HCT116 (cell line): ENCODE measurements at regions not wholly inside any gene's neighbourhood (a gene's known extent, or its start where the extent isn't known, plus 50 kb on each side); places are given as distances from the start of the nearest gene placed in this dataset.

Experiments
- ATAC-seq: fragments of 200-7000 bp; cut with Tn5 transposase; 2 replicates; pipeline ENCODE4 v1.9.1; 2020; ENCODE audit warnings: mild to moderate bottlenecking, moderate library complexity
- BruUV-seq: library from RNA; stranded (reverse); fragments of 400-500 nt; replicated peaks from 2 replicates; lab custom pipeline; 2021; lab: Mats Ljungman, UMichigan
- CTCF ChIA-PET: fragments of 300-600 bp; sonication (Branson Sonifier 250); formaldehyde crosslinking; loops from one replicate; lab custom pipeline; 2021; ENCODE audit warnings: antibody characterized with exemption; lab: Charles Lee
- POLR2A ChIA-PET: fragments of 300-600, 350-600 bp; sonication (Branson Sonifier 250); formaldehyde crosslinking; loops from one replicate; lab custom pipeline; 2021; ENCODE audit warnings: antibody characterized with exemption; lab: Charles Lee
- RAD21 ChIA-PET, 2 experiments: fragments of 300-600 bp; sonication (Branson Sonifier 250); formaldehyde crosslinking; loops; one replicate each; lab custom pipeline; 2023; ENCODE audit warnings: low total read pairs in 2 of 2; ENCODE audit not compliant: uncharacterized antibody in 2 of 2, unreplicated experiment in 2 of 2, low non-redundant PET in 1 of 2; lab: Charles Lee
- DNase-seq: peaks from one replicate; pipeline ENCODE4 v3.0.0-alpha.2; 2010; ENCODE audit warnings: low read depth, low spot score
- H2AFZ ChIP-seq: fragments of 200-600 bp; shearing (Covaris generic), sonication (generic); 2 replicates; pipeline ENCODE4 v1.6.1; 2017; ENCODE audit warnings: low read depth, mixed run types, mixed read lengths, antibody characterized with exemption, low read length; ENCODE audit not compliant: poor library complexity, severe bottlenecking
- H3K27ac ChIP-seq: 2 replicates; pipeline ENCODE4 v1.5.1; 2012; ENCODE audit warnings: low read depth, low read length
- H3K27me3 ChIP-seq: fragments of 200-600 bp; sonication (generic); 2 replicates; pipeline ENCODE4 v1.6.1; 2016; ENCODE audit warnings: mixed run types, low read length, mixed read lengths; ENCODE audit not compliant: insufficient read depth
- H3K36me3 ChIP-seq, 2 experiments: fragments of 200-500 bp in 1 of 2; fragments of 200-600 bp in 1 of 2; sonication (Bioruptor generic) in 1 of 2; sonication (generic) in 1 of 2; 2 replicates each; pipeline versions ENCODE4 v1.5.1 to v1.6.1; 2014 to 2016; ENCODE audit warnings: low read length in 2 of 2, inconsistent platforms in 1 of 2, mixed read lengths in 1 of 2, mixed run types in 1 of 2; ENCODE audit not compliant: insufficient read depth in 2 of 2, control insufficient read depth in 1 of 2
- H3K4me1 ChIP-seq, 2 experiments: fragments of 200-600 bp in 1 of 2; sonication (generic) in 1 of 2; 2 replicates each; pipeline versions ENCODE4 v1.5.1 to v1.6.1; 2012 to 2017; ENCODE audit warnings: low read length in 2 of 2, inconsistent platforms in 1 of 2, mild to moderate bottlenecking in 1 of 2, mixed read lengths in 1 of 2, mixed run types in 1 of 2, moderate library complexity in 1 of 2; ENCODE audit not compliant: insufficient read depth in 2 of 2, control insufficient read depth in 1 of 2
- H3K4me2 ChIP-seq: fragments of 200-600 bp; sonication (generic); 2 replicates; pipeline ENCODE4 v1.6.1; 2017; ENCODE audit warnings: mixed run types, low read length, mixed read lengths
- H3K4me3 ChIP-seq, 2 experiments: fragments of 200-600 bp in 1 of 2; sonication (generic) in 1 of 2; replicated peaks in 1 of 2; 2 replicates each; pipeline ENCODE4 v1.5.1; 2011 to 2016; ENCODE audit warnings: low read length in 2 of 2, control low read depth in 1 of 2, low read depth in 1 of 2, mild to moderate bottlenecking in 1 of 2, mixed read lengths in 1 of 2, mixed run types in 1 of 2
- H3K79me2 ChIP-seq: fragments of 200-600 bp; sonication (generic); 2 replicates; pipeline ENCODE4 v1.6.1; 2017; ENCODE audit warnings: mild to moderate bottlenecking, mixed run types, low read length, moderate library complexity, mixed read lengths; ENCODE audit not compliant: insufficient read depth
- H3K9ac ChIP-seq: fragments of 200-600 bp; sonication (generic); 2 replicates; pipeline ENCODE4 v1.6.1; 2016; ENCODE audit warnings: low read length, mixed read lengths
- H3K9me2 ChIP-seq: fragments of 200-600 bp; sonication (generic), shearing (Covaris generic); 2 replicates; pipeline ENCODE4 v1.6.1; 2017; ENCODE audit warnings: mixed run types, mild to moderate bottlenecking, moderate library complexity; ENCODE audit not compliant: insufficient read depth
- H3K9me3 ChIP-seq, 2 experiments: fragments of 200-500 bp in 1 of 2; fragments of 200-600 bp in 1 of 2; sonication (Bioruptor generic) in 1 of 2; sonication (generic) in 1 of 2; 2 replicates each; pipeline ENCODE4 v1.6.1; 2014 to 2017; ENCODE audit warnings: low read length in 2 of 2, mixed read lengths in 2 of 2, inconsistent platforms in 1 of 2, low read depth in 1 of 2, mild to moderate bottlenecking in 1 of 2, mixed run types in 1 of 2, moderate library complexity in 1 of 2; ENCODE audit not compliant: control insufficient read depth in 1 of 2, insufficient read depth in 1 of 2
- H4K20me1 ChIP-seq: fragments of 200-600 bp; sonication (generic), shearing (Covaris generic); 2 replicates; pipeline ENCODE4 v1.6.1; 2017; ENCODE audit warnings: mixed run types, mild to moderate bottlenecking, moderate library complexity; ENCODE audit not compliant: insufficient read depth
- ATF3 ChIP-seq: IDR thresholded peaks from 2 replicates; pipeline ENCODE4 v1.6.1; 2012
- CEBPB ChIP-seq: IDR thresholded peaks from 2 replicates; pipeline ENCODE4 v1.6.1; 2012; ENCODE audit warnings: low read depth
- CTCF ChIP-seq, 3 experiments: fragments of 200-600 bp in 1 of 3; sonication (generic) in 1 of 3; IDR thresholded peaks in 2 of 3; conservative IDR thresholded peaks in 1 of 3; 2 replicates each; pipeline ENCODE4 v1.5.1; 2012 to 2017; ENCODE audit warnings: low read depth in 2 of 3, low read length in 2 of 3, antibody characterized with exemption in 1 of 3, borderline replicate concordance in 1 of 3, control low read depth in 1 of 3, mild to moderate bottlenecking in 1 of 3, mixed read lengths in 1 of 3, mixed run types in 1 of 3, moderate library complexity in 1 of 3; ENCODE audit not compliant: insufficient read depth in 1 of 3
- EGR1 ChIP-seq: IDR thresholded peaks from 2 replicates; pipeline ENCODE4 v1.6.1; 2012; ENCODE audit warnings: low read depth
- ELF1 ChIP-seq: IDR thresholded peaks from 2 replicates; pipeline ENCODE4 v1.6.1; 2012; ENCODE audit warnings: low read depth, borderline replicate concordance
- EZH2 ChIP-seq: fragments of 200-600 bp; sonication (generic); IDR thresholded peaks from 2 replicates; pipeline ENCODE4 v1.6.1; 2017; ENCODE audit warnings: antibody characterized with exemption, mixed run types
- FOSL1 ChIP-seq: IDR thresholded peaks from 2 replicates; pipeline ENCODE4 v1.6.1; 2012; ENCODE audit warnings: low read depth
- JUND ChIP-seq: IDR thresholded peaks from 2 replicates; pipeline ENCODE4 v1.6.1; 2012
- MAX ChIP-seq: IDR thresholded peaks from 2 replicates; pipeline ENCODE4 v1.6.1; 2012
- POLR2A ChIP-seq: IDR thresholded peaks from 2 replicates; pipeline ENCODE4 v1.7.0; 2011; ENCODE audit warnings: borderline replicate concordance; ENCODE audit not compliant: insufficient read depth, insufficient read length; ENCODE audit errors: extremely low read depth
- REST ChIP-seq: IDR thresholded peaks from 2 replicates; pipeline ENCODE4 v1.6.1; 2012; ENCODE audit warnings: low read depth
- SIN3A ChIP-seq: IDR thresholded peaks from 2 replicates; pipeline ENCODE4 v1.6.1; 2012; ENCODE audit warnings: low read depth
- SRF ChIP-seq: IDR thresholded peaks from 2 replicates; pipeline ENCODE4 v1.6.1; 2012; ENCODE audit warnings: low read depth
- TCF7L2 ChIP-seq: IDR thresholded peaks from 2 replicates; pipeline ENCODE4 v1.7.0; 2011; ENCODE audit warnings: borderline replicate concordance, inconsistent platforms; ENCODE audit not compliant: insufficient read depth, insufficient read length; ENCODE audit errors: extremely low read depth
- ZBTB33 ChIP-seq: IDR thresholded peaks from 2 replicates; pipeline ENCODE4 v1.6.1; 2011; ENCODE audit warnings: mild to moderate bottlenecking, low read length, moderate library complexity; ENCODE audit not compliant: insufficient replicate concordance; ENCODE audit errors: extremely low read depth
- intact Hi-C: fragments of 100-400 bp; cut with micrococcal nuclease; formaldehyde crosslinking; loops from 2 replicates; pipeline ENCODE4 v1.10.0; 2022

GRCh38 chr2:208643145-208643544 is 236.6 kb downstream of the PTH2R start:
- H3K4me3 ChIP-seq, result no peak overlapping the region
- no peak overlapping the region for H3K27ac ChIP-seq
- CTCF ChIA-PET, result no interaction called here
- 0 out of 2 replicates have a peak, but pooled peaks cover 5% of the 10 kb centered on the region for H3K27me3 ChIP-seq
- no peak overlapping the region for H3K4me2 ChIP-seq
- H3K9ac ChIP-seq, result no peak overlapping the region
- RAD21 ChIA-PET, result no interaction called here
- BruUV-seq, result no TSS peak
- no peak for TF ChIP-seq POLR2A
- no peak for TF ChIP-seq MAX
- no peak for TF ChIP-seq SIN3A
- TF ChIP-seq TCF7L2, result no peak
- no peak for TF ChIP-seq ELF1
- no peak for TF ChIP-seq EGR1
- TF ChIP-seq SRF, result no peak
- TF ChIP-seq REST, result no peak
- no peak for TF ChIP-seq JUND
- TF ChIP-seq ZBTB33, result no peak
- TF ChIP-seq ATF3, result no peak
- no peak for TF ChIP-seq EZH2
- no peak for TF ChIP-seq CEBPB
- no peak for TF ChIP-seq FOSL1
- TF ChIP-seq CTCF (IDR thresholded peaks at IDR 0.05 in 2 of 3, conservative IDR thresholded peaks at IDR 0.05 in 1 of 3; ENCODE audit: borderline replicate concordance in 1 of 3, insufficient read depth in 1 of 3, low read depth in 2 of 3, low read length in 2 of 3), result no peak
- H3K9me2 ChIP-seq, result no peaks in the 10 kb centered on the region
- DNase-seq, result no peak
- no peaks in the 10 kb centered on the region for H3K79me2 ChIP-seq
- POLR2A ChIA-PET, result no interaction called here
- H3K9me3 ChIP-seq, result no peaks in the 10 kb centered on the region
- no peaks in the 10 kb centered on the region for H3K36me3 ChIP-seq
- H2AFZ ChIP-seq, result no peak overlapping the region
- no peaks in the 10 kb centered on the region for H4K20me1 ChIP-seq
- ATAC-seq, result no peak
- no peaks in the 10 kb centered on the region for H3K4me1 ChIP-seq
- intact Hi-C loops, result no loop called here
